ENCODE measurements at regions not wholly inside any gene's neighbourhood (a gene's known extent, or its start where the extent isn't known, plus 50 kb on each side); places are given as distances from the start of the nearest gene placed in this dataset.
"Not testable (repeated sequence)": the region's sequence is repeated elsewhere in the genome, so short reads cannot be mapped to it uniquely, and the experiment has no call there.

DNA sequence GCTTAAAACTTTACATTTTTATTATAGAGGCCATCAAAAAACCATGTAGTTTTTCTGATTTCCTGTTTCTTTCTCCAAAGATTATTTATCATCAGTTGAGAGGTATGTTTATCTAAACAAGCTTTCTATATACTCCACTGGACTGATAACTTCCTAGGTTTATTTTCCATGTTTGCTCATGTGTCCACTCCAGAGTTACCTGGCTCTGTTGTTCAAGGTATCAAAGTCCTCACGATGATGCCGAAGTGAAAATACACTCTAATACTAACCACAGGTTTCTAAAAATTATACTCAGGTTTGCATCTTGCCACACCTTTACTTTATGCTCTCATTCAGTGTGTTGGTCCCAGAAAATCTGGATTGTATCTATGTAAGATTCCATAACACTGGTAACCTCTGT is 287.9 kb upstream of the GULP1 start:
- Histone ChIP-seq H3K36me3 (ENCODE audit: insufficient read depth, low read length) (no peaks in the 10 kb centered on the region), H2AFZ (ENCODE audit: low read length, unreplicated experiment) (no peak overlapping the region), H3K27ac (ENCODE audit: low read depth, low read length) (no peak overlapping the region), H3K79me2 (ENCODE audit: control insufficient read depth, insufficient read depth, low read length, unreplicated experiment) (no peaks in the 10 kb centered on the region), H3K4me1 (ENCODE audit: control insufficient read depth, insufficient read depth, low read length, unreplicated experiment) (no peaks in the 10 kb centered on the region), H3K4me3 (ENCODE audit: low read depth, low read length) (no peak overlapping the region), H3K27me3 (ENCODE audit: insufficient read depth, low read length) (no peaks in the 10 kb centered on the region)

GRCh38 chr2:188013767-188014166 is 277.9 kb upstream of the GULP1 start:
- Histone ChIP-seq H3K4me1 (ENCODE audit: control insufficient read depth, insufficient read depth, low read length, unreplicated experiment) (no peaks in the 10 kb centered on the region), H3K27me3 (ENCODE audit: insufficient read depth, low read length) (no peaks in the 10 kb centered on the region), H3K4me3 (ENCODE audit: low read depth, low read length) (no peak overlapping the region), H2AFZ (ENCODE audit: low read length, unreplicated experiment) (no peak overlapping the region), H3K79me2 (ENCODE audit: control insufficient read depth, insufficient read depth, low read length, unreplicated experiment) (no peaks in the 10 kb centered on the region), H3K27ac (ENCODE audit: low read depth, low read length) (no peak overlapping the region), H3K36me3 (ENCODE audit: insufficient read depth, low read length) (no peaks in the 10 kb centered on the region)

DNA sequence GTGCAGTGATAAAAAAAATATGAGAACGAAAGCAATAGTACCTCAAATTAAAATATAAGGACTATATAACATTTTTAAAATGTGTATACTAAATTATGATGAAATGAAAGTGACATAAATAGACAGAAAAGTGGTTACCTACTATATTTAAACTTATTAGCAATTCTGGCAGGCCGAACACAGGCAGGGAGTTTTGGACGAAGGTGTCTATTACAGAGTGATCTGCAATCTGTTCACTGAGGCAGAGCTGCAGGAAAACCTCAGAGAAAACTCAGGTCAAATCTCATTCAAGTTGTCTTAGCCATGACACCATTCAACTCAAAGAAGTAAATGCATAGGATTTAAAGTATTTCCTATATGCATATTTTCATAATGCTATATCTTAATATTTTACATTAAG is 274.8 kb upstream of the GULP1 start:
- no peak overlapping the region for H2AFZ ChIP-seq (ENCODE audit: low read length, unreplicated experiment)
- no peak overlapping the region for H3K27ac ChIP-seq (ENCODE audit: low read depth, low read length)
- no peaks in the 10 kb centered on the region for H3K4me1 ChIP-seq (ENCODE audit: control insufficient read depth, insufficient read depth, low read length, unreplicated experiment)
- no peaks in the 10 kb centered on the region for H3K36me3 ChIP-seq (ENCODE audit: insufficient read depth, low read length)
- no peaks in the 10 kb centered on the region for H3K27me3 ChIP-seq (ENCODE audit: insufficient read depth, low read length)
- no peak overlapping the region for H3K4me3 ChIP-seq (ENCODE audit: low read depth, low read length)
- no peaks in the 10 kb centered on the region for H3K79me2 ChIP-seq (ENCODE audit: control insufficient read depth, insufficient read depth, low read length, unreplicated experiment)

DNA sequence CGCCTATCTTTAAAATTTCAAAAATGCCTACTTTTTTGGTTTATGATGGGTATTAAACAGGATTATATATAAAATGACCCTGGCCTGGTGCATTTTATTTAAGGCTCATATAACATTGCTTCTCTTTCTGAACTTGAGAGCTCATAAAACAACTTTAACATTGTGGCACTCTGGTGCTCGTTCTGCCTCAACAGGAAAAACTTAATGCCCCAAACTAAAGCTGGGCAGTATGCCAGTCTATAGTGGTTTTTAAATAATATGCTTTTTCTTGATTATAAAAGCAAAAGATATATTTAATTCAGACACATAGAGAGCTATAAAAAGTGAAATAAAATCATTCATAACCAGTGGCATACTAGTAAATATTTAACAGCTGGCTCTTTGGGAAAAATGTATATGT is 269.3 kb upstream of the GULP1 start:
- Histone ChIP-seq H3K4me1 (ENCODE audit: control insufficient read depth, insufficient read depth, low read length, unreplicated experiment) (no peaks in the 10 kb centered on the region), H3K27ac (ENCODE audit: low read depth, low read length) (no peak overlapping the region), H3K79me2 (ENCODE audit: control insufficient read depth, insufficient read depth, low read length, unreplicated experiment) (no peaks in the 10 kb centered on the region), H3K4me3 (ENCODE audit: low read depth, low read length) (no peak overlapping the region), H2AFZ (ENCODE audit: low read length, unreplicated experiment) (no peak overlapping the region), H3K36me3 (ENCODE audit: insufficient read depth, low read length) (no peaks in the 10 kb centered on the region), H3K27me3 (ENCODE audit: insufficient read depth, low read length) (no peaks in the 10 kb centered on the region)

- Histone ChIP-seq H3K36me3 (ENCODE audit: insufficient read depth, low read length) (no peaks in the 10 kb centered on the region), H3K79me2 (ENCODE audit: control insufficient read depth, insufficient read depth, low read length, unreplicated experiment) (no peaks in the 10 kb centered on the region)
Observed at GRCh38 chr2:188023035-188023434, 268.6 kb upstream of the GULP1 start.

DNA sequence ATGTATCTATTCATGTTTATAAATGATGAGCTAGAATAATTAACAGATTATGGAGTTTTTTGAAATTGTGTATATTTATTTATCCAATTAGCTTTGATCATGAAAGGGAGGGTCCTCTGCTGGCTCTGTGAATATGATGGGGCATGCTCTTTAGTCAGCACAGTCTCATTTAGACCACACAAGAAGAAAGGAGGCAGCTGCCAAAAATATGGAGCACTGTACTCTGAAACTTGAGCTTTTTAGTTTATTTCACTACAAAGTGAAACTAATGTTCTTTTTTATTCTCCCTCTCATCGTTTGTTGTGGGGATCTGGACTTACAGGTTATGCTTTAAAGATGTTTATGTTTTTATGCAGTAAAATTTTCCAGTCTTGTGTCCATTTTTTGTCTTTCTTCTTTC is 266.9 kb upstream of the GULP1 start:
- Histone ChIP-seq H3K36me3 (ENCODE audit: insufficient read depth, low read length) (no peaks in the 10 kb centered on the region), H3K27ac (ENCODE audit: low read depth, low read length) (no peak overlapping the region), H2AFZ (ENCODE audit: low read length, unreplicated experiment) (peak overlapping the region; percentile 72), H3K27me3 (ENCODE audit: insufficient read depth, low read length) (no peaks in the 10 kb centered on the region), H3K79me2 (ENCODE audit: control insufficient read depth, insufficient read depth, low read length, unreplicated experiment) (no peaks in the 10 kb centered on the region), H3K4me3 (ENCODE audit: low read depth, low read length) (peak overlapping the region; percentile 55), H3K4me1 (ENCODE audit: control insufficient read depth, insufficient read depth, low read length, unreplicated experiment) (no peaks in the 10 kb centered on the region)

More at GRCh38 chr2:188023035-188023434, 268.6 kb upstream of the GULP1 start:
- H3K4me3 ChIP-seq (ENCODE audit: low read depth, low read length), result no peak overlapping the region
- H3K27ac ChIP-seq (ENCODE audit: low read depth, low read length), result no peak overlapping the region
- H3K27me3 ChIP-seq (ENCODE audit: insufficient read depth, low read length), result no peaks in the 10 kb centered on the region
- H2AFZ ChIP-seq (ENCODE audit: low read length, unreplicated experiment), result no peak overlapping the region
- H3K4me1 ChIP-seq (ENCODE audit: control insufficient read depth, insufficient read depth, low read length, unreplicated experiment), result no peaks in the 10 kb centered on the region

GRCh38 chr2:188028739-188029138 is 262.9 kb upstream of the GULP1 start:
- Histone ChIP-seq H3K36me3 (ENCODE audit: insufficient read depth, low read length) (no peaks in the 10 kb centered on the region), H2AFZ (ENCODE audit: low read length, unreplicated experiment) (no peak overlapping the region), H3K27me3 (ENCODE audit: insufficient read depth, low read length) (no peaks in the 10 kb centered on the region), H3K4me1 (ENCODE audit: control insufficient read depth, insufficient read depth, low read length, unreplicated experiment) (no peaks in the 10 kb centered on the region), H3K4me3 (ENCODE audit: low read depth, low read length) (no peak overlapping the region), H3K27ac (ENCODE audit: low read depth, low read length) (no peak overlapping the region), H3K79me2 (ENCODE audit: control insufficient read depth, insufficient read depth, low read length, unreplicated experiment) (no peaks in the 10 kb centered on the region)

DNA sequence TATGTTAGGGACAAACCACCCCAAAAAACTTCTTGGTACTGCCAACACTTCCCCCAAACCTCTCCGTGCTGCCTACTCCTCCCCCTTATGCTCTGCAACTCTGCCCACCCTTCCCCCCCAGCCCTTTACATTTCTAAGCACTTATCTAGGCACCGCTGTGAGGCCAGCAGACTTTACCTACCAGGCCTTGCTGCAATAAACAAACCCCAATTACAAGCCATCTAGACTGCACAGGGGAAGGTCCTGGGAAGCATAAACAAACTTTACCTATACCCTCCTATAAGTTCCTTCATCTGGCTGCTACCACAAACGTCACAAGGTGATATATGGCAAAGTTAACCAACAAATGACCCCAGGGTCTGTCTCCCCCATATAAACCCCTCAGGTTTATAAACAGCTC is 259.4 kb upstream of the GULP1 start:
- Histone ChIP-seq H3K4me3 (ENCODE audit: low read depth, low read length) (no peak overlapping the region), H3K79me2 (ENCODE audit: control insufficient read depth, insufficient read depth, low read length, unreplicated experiment) (no peaks in the 10 kb centered on the region)

DNA sequence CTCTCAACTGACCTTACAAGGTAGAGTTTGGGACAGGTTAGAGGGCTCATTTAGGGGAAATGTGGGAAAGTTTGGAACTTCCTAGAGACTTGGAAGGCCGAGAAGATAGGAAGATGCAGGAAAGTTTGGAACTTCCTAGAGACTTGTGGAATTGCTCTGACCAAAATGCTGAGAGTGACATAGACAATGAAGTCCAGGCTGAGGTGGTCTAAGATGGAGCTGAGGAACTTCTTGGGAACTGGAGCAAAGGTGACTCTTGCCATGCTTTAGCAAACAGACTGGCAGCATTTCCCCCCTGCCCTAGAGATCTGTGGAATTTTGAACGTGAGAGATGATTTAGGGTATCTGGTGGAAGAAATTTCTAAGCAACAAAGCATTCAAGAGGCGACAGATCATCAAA is 258.9 kb upstream of the GULP1 start:
- Histone ChIP-seq H3K27ac (ENCODE audit: low read depth, low read length) (no peak overlapping the region), H3K4me3 (ENCODE audit: low read depth, low read length) (no peak overlapping the region)

More for the DNA sequence above, 259.4 kb upstream of the GULP1 start:
- H3K36me3 ChIP-seq (ENCODE audit: insufficient read depth, low read length), result no peaks in the 10 kb centered on the region
- H3K27me3 ChIP-seq (ENCODE audit: insufficient read depth, low read length), result no peaks in the 10 kb centered on the region
- H3K4me1 ChIP-seq (ENCODE audit: control insufficient read depth, insufficient read depth, low read length, unreplicated experiment), result no peaks in the 10 kb centered on the region
- H2AFZ ChIP-seq (ENCODE audit: low read length, unreplicated experiment), result no peak overlapping the region
- no peak overlapping the region for H3K27ac ChIP-seq (ENCODE audit: low read depth, low read length)

GRCh38 chr2:188033240-188033639 is 258.4 kb upstream of the GULP1 start:
- H3K27me3 ChIP-seq (ENCODE audit: insufficient read depth, low read length); H3K4me1 ChIP-seq (ENCODE audit: control insufficient read depth, insufficient read depth, low read length, unreplicated experiment); H3K36me3 ChIP-seq (ENCODE audit: insufficient read depth, low read length); H2AFZ ChIP-seq (ENCODE audit: low read length, unreplicated experiment); H3K4me3 ChIP-seq (ENCODE audit: low read depth, low read length); H3K27ac ChIP-seq (ENCODE audit: low read depth, low read length); H3K79me2 ChIP-seq (ENCODE audit: control insufficient read depth, insufficient read depth, low read length, unreplicated experiment): not testable (repeated sequence)

More for the DNA sequence above, 258.9 kb upstream of the GULP1 start:
- no peaks in the 10 kb centered on the region for H3K36me3 ChIP-seq (ENCODE audit: insufficient read depth, low read length)
- H3K27me3 ChIP-seq (ENCODE audit: insufficient read depth, low read length), result no peaks in the 10 kb centered on the region
- H3K79me2 ChIP-seq (ENCODE audit: control insufficient read depth, insufficient read depth, low read length, unreplicated experiment), result no peaks in the 10 kb centered on the region
- H3K4me1 ChIP-seq (ENCODE audit: control insufficient read depth, insufficient read depth, low read length, unreplicated experiment), result no peaks in the 10 kb centered on the region
- H2AFZ ChIP-seq (ENCODE audit: low read length, unreplicated experiment), result no peak overlapping the region

DNA sequence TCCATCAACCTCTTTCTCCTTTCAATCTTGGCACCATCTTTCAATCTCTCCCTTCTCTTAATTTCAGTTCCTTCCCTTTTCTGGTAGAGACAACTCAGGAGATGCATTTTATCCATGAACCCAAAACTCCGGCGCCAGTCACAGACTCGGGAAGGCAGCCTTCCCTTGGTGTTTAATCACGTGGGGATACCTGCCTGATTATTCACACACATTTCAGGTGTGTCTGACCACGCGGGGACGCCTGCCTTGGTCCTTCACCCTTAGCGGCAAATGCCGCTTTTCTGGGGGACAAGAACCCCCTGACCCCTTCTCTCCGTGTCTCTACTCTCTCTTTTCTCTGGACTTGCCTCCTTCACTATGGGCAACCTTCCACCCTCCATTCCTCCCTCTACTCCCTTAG is 257.6 kb upstream of the GULP1 start:
- H3K27me3 ChIP-seq (ENCODE audit: insufficient read depth, low read length); H3K79me2 ChIP-seq (ENCODE audit: control insufficient read depth, insufficient read depth, low read length, unreplicated experiment); H3K36me3 ChIP-seq (ENCODE audit: insufficient read depth, low read length); H3K27ac ChIP-seq (ENCODE audit: low read depth, low read length); H3K4me1 ChIP-seq (ENCODE audit: control insufficient read depth, insufficient read depth, low read length, unreplicated experiment); H3K4me3 ChIP-seq (ENCODE audit: low read depth, low read length); H2AFZ ChIP-seq (ENCODE audit: low read length, unreplicated experiment): not testable (repeated sequence)

GRCh38 chr2:188035377-188035776 is 256.3 kb upstream of the GULP1 start:
- not testable (repeated sequence) for H3K4me3 ChIP-seq (ENCODE audit: low read depth, low read length)

More at GRCh38 chr2:188035377-188035776, 256.3 kb upstream of the GULP1 start:
- H2AFZ ChIP-seq (ENCODE audit: low read length, unreplicated experiment); H3K36me3 ChIP-seq (ENCODE audit: insufficient read depth, low read length); H3K27ac ChIP-seq (ENCODE audit: low read depth, low read length); H3K27me3 ChIP-seq (ENCODE audit: insufficient read depth, low read length); H3K79me2 ChIP-seq (ENCODE audit: control insufficient read depth, insufficient read depth, low read length, unreplicated experiment); H3K4me1 ChIP-seq (ENCODE audit: control insufficient read depth, insufficient read depth, low read length, unreplicated experiment): not testable (repeated sequence)

Data from ACC112 (cell line).